Keratinocyte (primary cell): ENCODE measurements at regions not wholly inside any gene's neighbourhood (a gene's known extent, or its start where the extent isn't known, plus 50 kb on each side); places are given as distances from the start of the nearest gene placed in this dataset.

ENCODE experiments used
- DNase-seq: peaks from one replicate; pipeline ENCODE4 v3.0.0-alpha.2; 2011; ENCODE audit warnings: low read depth, missing footprints, low spot score
- FAIRE-seq: peaks from 2 replicates; lab custom pipeline; 2011; peaks lifted over from hg19 to GRCh38; lab: Jason Lieb, UNC
- H2AFZ ChIP-seq: 2 replicates; pipeline ENCODE4 v1.6.0; 2012; ENCODE audit warnings: low read length, control low read depth, inconsistent platforms; ENCODE audit not compliant: control insufficient read depth
- H3K27ac ChIP-seq: 2 replicates; pipeline ENCODE4 v1.5.1; 2011; ENCODE audit warnings: low read length; ENCODE audit not compliant: control insufficient read depth, insufficient read depth
- H3K27me3 ChIP-seq: 3 replicates; pipeline ENCODE4 v1.6.0; 2011; ENCODE audit warnings: low read length; ENCODE audit not compliant: control insufficient read depth, insufficient read depth; ENCODE audit errors: extremely low read depth
- H3K36me3 ChIP-seq, 2 experiments: 2 replicates in 1 of 2; 3 replicates in 1 of 2; pipeline ENCODE4 v1.5.1; 2011; ENCODE audit warnings: low read length in 2 of 2, mild to moderate bottlenecking in 1 of 2; ENCODE audit not compliant: control insufficient read depth in 2 of 2, insufficient read depth in 2 of 2; ENCODE audit errors: extremely low read depth in 1 of 2
- H3K4me1 ChIP-seq: 3 replicates; pipeline ENCODE4 v1.5.1; 2011; ENCODE audit warnings: low read length; ENCODE audit not compliant: control insufficient read depth, insufficient read depth; ENCODE audit errors: extremely low read depth
- H3K4me2 ChIP-seq: 3 replicates; pipeline ENCODE4 v1.6.0; 2011; ENCODE audit warnings: low read depth, low read length; ENCODE audit not compliant: control insufficient read depth, insufficient read depth; ENCODE audit errors: extremely low read depth
- H3K4me3 ChIP-seq, 3 experiments: fragments of 200-600 bp in 1 of 3; sonication (generic) in 1 of 3; 2 replicates in 2 of 3; 3 replicates in 1 of 3; pipeline ENCODE4 v1.5.1; 2011 to 2016; ENCODE audit warnings: low read length in 3 of 3, mild to moderate bottlenecking in 3 of 3, control low read depth in 2 of 3, inconsistent platforms in 1 of 3, low read depth in 1 of 3, mixed read lengths in 1 of 3, mixed run types in 1 of 3, moderate library complexity in 1 of 3; ENCODE audit not compliant: control insufficient read depth in 2 of 3, insufficient read depth in 2 of 3; ENCODE audit errors: extremely low read depth in 1 of 3
- H3K79me2 ChIP-seq: 2 replicates; pipeline ENCODE4 v1.6.0; 2012; ENCODE audit warnings: low read length; ENCODE audit not compliant: control insufficient read depth, insufficient read depth
- H3K9ac ChIP-seq: 3 replicates; pipeline ENCODE4 v1.6.0; 2011; ENCODE audit warnings: low read length; ENCODE audit not compliant: control insufficient read depth, insufficient read depth; ENCODE audit errors: extremely low read depth
- H3K9me1 ChIP-seq: 3 replicates; pipeline ENCODE4 v1.6.0; 2011; ENCODE audit warnings: low read length; ENCODE audit not compliant: control insufficient read depth, insufficient read depth; ENCODE audit errors: extremely low read depth
- H3K9me3 ChIP-seq: 2 replicates; pipeline ENCODE4 v1.5.1; 2012; ENCODE audit warnings: low read depth, low read length; ENCODE audit not compliant: control insufficient read depth
- H4K20me1 ChIP-seq: 3 replicates; pipeline ENCODE4 v1.6.0; 2011; ENCODE audit warnings: low read length; ENCODE audit not compliant: control insufficient read depth, insufficient read depth; ENCODE audit errors: extremely low read depth
- EZH2 ChIP-seq: IDR thresholded peaks from one replicate; pipeline ENCODE4 v1.6.1; 2012; ENCODE audit warnings: inconsistent platforms, mild to moderate bottlenecking, low read length, moderate library complexity
- dilution Hi-C: fragments of 300-500 bp; cut with MboI; formaldehyde crosslinking; loops from one replicate; pipeline ENCODE4 v1.7.0; 2020; ENCODE audit warnings: low sequenced_read_pairs; ENCODE audit not compliant: extremely low pct_ligation_motif_present
- TF ChIP-seq, protein P1 (sequence below), 3 experiments: IDR thresholded peaks in 1 of 3; conservative IDR thresholded peaks in 1 of 3; optimal IDR thresholded peaks in 1 of 3; 2 replicates in 2 of 3; 3 replicates in 1 of 3; pipeline versions ENCODE3 to v1.5.1; 2011; ENCODE audit warnings: low read length in 3 of 3, mild to moderate bottlenecking in 3 of 3, moderate library complexity in 2 of 3, control low read depth in 1 of 3, inconsistent platforms in 1 of 3; ENCODE audit not compliant: insufficient read depth in 2 of 3; ENCODE audit errors: extremely low read depth in 1 of 3

DNA sequence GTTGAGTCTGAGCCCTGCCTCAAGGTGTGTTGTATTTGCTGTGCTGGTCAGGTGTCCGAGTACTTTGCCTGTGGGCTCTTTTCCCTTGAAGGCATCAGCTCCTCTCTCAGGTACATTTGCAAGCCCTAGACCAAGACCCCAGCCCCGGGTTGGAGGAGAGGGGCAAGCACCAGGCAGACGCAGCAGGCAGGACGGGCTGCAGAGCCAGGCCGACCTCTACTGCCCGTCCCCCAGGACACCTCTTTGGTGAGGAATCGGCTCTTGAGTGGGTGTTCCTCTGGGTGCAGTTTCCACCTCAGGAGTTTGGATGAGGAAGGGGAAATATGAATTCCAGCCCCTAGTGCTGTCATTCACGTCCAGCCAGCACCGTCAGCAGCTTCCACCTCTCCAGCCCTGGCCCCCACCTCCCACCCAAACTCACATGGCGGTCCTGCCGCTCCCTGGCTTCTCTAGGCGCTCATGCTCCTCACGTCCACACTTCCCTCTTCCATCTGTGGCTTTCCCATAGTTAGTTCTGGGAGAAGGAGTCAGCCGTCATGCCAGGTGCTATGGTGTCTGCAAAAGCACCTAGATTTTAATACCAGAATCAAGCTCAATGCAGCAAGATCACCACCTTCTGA is 183.9 kb downstream of the DLL1 start:
- dilution Hi-C loops, result no loop called here
- no peak overlapping the region for H3K4me2 ChIP-seq
- H3K9me1 ChIP-seq, result no peaks in the 10 kb centered on the region
- H3K36me3 ChIP-seq, result no peaks in the 10 kb centered on the region
- no peaks in the 10 kb centered on the region for H4K20me1 ChIP-seq
- no peak overlapping the region for H3K4me3 ChIP-seq
- no peaks in the 10 kb centered on the region for H3K79me2 ChIP-seq
- H2AFZ ChIP-seq, result no peak overlapping the region
- no peaks in the 10 kb centered on the region for H3K9me3 ChIP-seq
- no peak for FAIRE-seq
- TF ChIP-seq, protein P1, sequence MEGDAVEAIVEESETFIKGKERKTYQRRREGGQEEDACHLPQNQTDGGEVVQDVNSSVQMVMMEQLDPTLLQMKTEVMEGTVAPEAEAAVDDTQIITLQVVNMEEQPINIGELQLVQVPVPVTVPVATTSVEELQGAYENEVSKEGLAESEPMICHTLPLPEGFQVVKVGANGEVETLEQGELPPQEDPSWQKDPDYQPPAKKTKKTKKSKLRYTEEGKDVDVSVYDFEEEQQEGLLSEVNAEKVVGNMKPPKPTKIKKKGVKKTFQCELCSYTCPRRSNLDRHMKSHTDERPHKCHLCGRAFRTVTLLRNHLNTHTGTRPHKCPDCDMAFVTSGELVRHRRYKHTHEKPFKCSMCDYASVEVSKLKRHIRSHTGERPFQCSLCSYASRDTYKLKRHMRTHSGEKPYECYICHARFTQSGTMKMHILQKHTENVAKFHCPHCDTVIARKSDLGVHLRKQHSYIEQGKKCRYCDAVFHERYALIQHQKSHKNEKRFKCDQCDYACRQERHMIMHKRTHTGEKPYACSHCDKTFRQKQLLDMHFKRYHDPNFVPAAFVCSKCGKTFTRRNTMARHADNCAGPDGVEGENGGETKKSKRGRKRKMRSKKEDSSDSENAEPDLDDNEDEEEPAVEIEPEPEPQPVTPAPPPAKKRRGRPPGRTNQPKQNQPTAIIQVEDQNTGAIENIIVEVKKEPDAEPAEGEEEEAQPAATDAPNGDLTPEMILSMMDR (optimal IDR thresholded peaks at IDR 0.05 in 1 of 3, IDR thresholded peaks at IDR 0.05 in 1 of 3, conservative IDR thresholded peaks at IDR 0.05 in 1 of 3; ENCODE audit: extremely low read depth in 1 of 3, insufficient read depth in 2 of 3, low read length in 3 of 3), result no peak
- TF ChIP-seq EZH2, result no peak
- H3K4me1 ChIP-seq, result no peaks in the 10 kb centered on the region
- no peak overlapping the region for H3K27ac ChIP-seq
- H3K9ac ChIP-seq, result no peak overlapping the region
- no peak for DNase-seq
- no peaks in the 10 kb centered on the region for H3K27me3 ChIP-seq

DNA sequence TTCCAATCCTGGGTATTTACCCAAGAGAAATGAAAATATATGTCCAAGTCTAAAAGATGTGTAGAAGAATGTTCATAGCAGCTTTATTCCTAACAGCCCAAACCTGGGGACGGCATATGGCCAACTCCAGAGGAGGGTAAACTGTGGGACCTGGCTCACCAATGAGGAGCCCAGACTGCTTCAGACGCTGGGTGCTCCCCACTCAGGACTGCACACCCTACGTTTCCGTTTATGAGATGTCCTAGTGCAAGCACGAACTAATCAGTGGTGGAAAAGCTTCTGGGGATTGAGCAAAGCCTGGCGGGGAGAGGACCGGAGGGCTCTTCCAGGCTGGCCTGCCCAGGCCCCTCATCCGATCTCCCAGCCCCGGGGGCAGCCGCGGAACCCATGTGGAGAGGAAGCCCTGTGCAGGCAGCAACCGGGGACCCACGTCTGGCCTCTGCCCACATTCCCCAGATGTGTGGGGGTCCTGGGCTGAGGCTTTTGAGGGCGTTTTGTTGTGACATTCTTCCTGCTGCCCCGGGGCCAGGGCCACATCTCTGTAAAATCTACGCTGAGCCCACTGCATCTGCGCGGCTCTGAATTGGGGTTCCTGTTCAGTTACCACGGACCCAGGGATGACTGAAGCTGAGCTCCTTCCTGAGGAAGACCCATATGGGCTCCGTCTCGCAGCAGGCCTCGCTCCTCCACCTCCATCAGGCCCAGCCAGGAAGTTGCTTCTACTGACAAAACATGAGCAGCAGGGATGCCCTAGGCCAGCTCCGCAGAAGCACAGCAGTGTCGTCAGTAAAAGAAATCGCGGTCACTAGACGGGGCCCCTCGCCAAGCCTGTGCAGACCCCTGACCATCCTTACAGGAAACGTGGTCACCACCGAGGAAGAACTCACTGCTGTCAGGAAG is 188.0 kb downstream of the DLL1 start:
- Histone ChIP-seq H3K27ac (no peak overlapping the region), H3K9me1 (no peaks in the 10 kb centered on the region), H3K9ac (no peak overlapping the region), H3K79me2 (no peaks in the 10 kb centered on the region), H3K4me1 (no peaks in the 10 kb centered on the region), H3K27me3 (no peaks in the 10 kb centered on the region), H3K4me2 (no peak overlapping the region), H3K36me3 (no peaks in the 10 kb centered on the region), H3K4me3 (no peak overlapping the region), H3K9me3 (no peaks in the 10 kb centered on the region), H2AFZ (no peak overlapping the region), H4K20me1 (no peaks in the 10 kb centered on the region)
- dilution Hi-C loops, result no loop called here
- no peak for FAIRE-seq
- DNase-seq, result no peak
- no peak for TF ChIP-seq EZH2
